ENCODE measurements at regions not wholly inside any gene's neighbourhood (a gene's known extent, or its start where the extent isn't known, plus 50 kb on each side); places are given as distances from the start of the nearest gene placed in this dataset.

GRCh38 chr2:219969508-219969907 is 342.1 kb downstream of the SLC4A3 start:
- Histone ChIP-seq H3K27ac (ENCODE audit: low read depth, low read length) (peak overlapping the region; percentile 20), H4K20me1 (ENCODE audit: insufficient read depth, low read length) (no peaks in the 10 kb centered on the region), H3K9ac (ENCODE audit: low read length) (no peak overlapping the region), H3K4me2 (ENCODE audit: low read length) (no peak overlapping the region), H3K36me3 (ENCODE audit: insufficient read depth, low read length) (no peaks in the 10 kb centered on the region), H3K27me3 (ENCODE audit: insufficient read depth, low read length) (no peaks in the 10 kb centered on the region), H3K79me2 (ENCODE audit: insufficient read depth, low read length) (no peaks in the 10 kb centered on the region), H2AFZ (ENCODE audit: low read depth, low read length) (no peak overlapping the region), H3K4me1 (ENCODE audit: insufficient read depth, low read length) (peaks cover 7% of the 10 kb centered on the region), H3K4me3 (ENCODE audit: insufficient read depth, low read depth, low read length) (no peak overlapping the region), H3K9me3 (ENCODE audit: insufficient read depth, low read depth, low read length) (no peaks in the 10 kb centered on the region)
- no peak overlapping the region for H3K27ac Mint-ChIP-seq (ENCODE audit: unreplicated experiment)
- FAIRE-seq (peak; percentile 83), DNase-seq (ENCODE audit: low read depth) (peak; percentile 91)
- peaks cover 6% of the 10 kb centered on the region for H3K4me1 Mint-ChIP-seq (ENCODE audit: low read depth, unreplicated experiment)
- no peaks in the 10 kb centered on the region for H3K36me3 Mint-ChIP-seq (ENCODE audit: low read depth, unreplicated experiment)
- TF ChIP-seq EZH2 (IDR thresholded peaks at IDR 0.05; ENCODE audit: insufficient read depth, low read length) (no peak), CTCF (IDR thresholded peaks at IDR 0.05; ENCODE audit: insufficient read depth, low read depth, low read length) (no peak)
- peaks cover 4% of the 10 kb centered on the region for H3K9me3 Mint-ChIP-seq (ENCODE audit: unreplicated experiment)
- no peak overlapping the region for H3K4me3 Mint-ChIP-seq (ENCODE audit: unreplicated experiment)
- H3K27me3 Mint-ChIP-seq (ENCODE audit: low read depth, unreplicated experiment) = peaks cover 4% of the 10 kb centered on the region

GRCh38 chr2:219973136-219973535 is 345.7 kb downstream of the SLC4A3 start:
- H3K4me1 Mint-ChIP-seq (ENCODE audit: low read depth, unreplicated experiment) = peaks cover 6% of the 10 kb centered on the region
- FAIRE-seq = no peak

More at GRCh38 chr2:219973136-219973535, 345.7 kb downstream of the SLC4A3 start:
- Histone ChIP-seq H3K27ac (ENCODE audit: low read depth, low read length) (no peak overlapping the region), H3K4me2 (ENCODE audit: low read length) (no peak overlapping the region), H3K27me3 (ENCODE audit: insufficient read depth, low read length) (no peaks in the 10 kb centered on the region), H3K9ac (ENCODE audit: low read length) (no peak overlapping the region), H3K79me2 (ENCODE audit: insufficient read depth, low read length) (no peaks in the 10 kb centered on the region), H3K4me1 (ENCODE audit: insufficient read depth, low read length) (peaks cover 7% of the 10 kb centered on the region), H3K36me3 (ENCODE audit: insufficient read depth, low read length) (no peaks in the 10 kb centered on the region), H3K9me3 (ENCODE audit: insufficient read depth, low read depth, low read length) (no peaks in the 10 kb centered on the region), H4K20me1 (ENCODE audit: insufficient read depth, low read length) (no peaks in the 10 kb centered on the region), H2AFZ (ENCODE audit: low read depth, low read length) (no peak overlapping the region), H3K4me3 (ENCODE audit: insufficient read depth, low read depth, low read length) (no peak overlapping the region)
- TF ChIP-seq EZH2 (IDR thresholded peaks at IDR 0.05; ENCODE audit: insufficient read depth, low read length) (no peak), CTCF (IDR thresholded peaks at IDR 0.05; ENCODE audit: insufficient read depth, low read depth, low read length) (no peak)
- Mint-ChIP-seq H3K27ac (ENCODE audit: unreplicated experiment) (no peak overlapping the region), H3K27me3 (ENCODE audit: low read depth, unreplicated experiment) (peaks cover 4% of the 10 kb centered on the region), H3K36me3 (ENCODE audit: low read depth, unreplicated experiment) (no peaks in the 10 kb centered on the region), H3K9me3 (ENCODE audit: unreplicated experiment) (peaks cover 5% of the 10 kb centered on the region), H3K4me3 (ENCODE audit: unreplicated experiment) (no peak overlapping the region)
- peak; percentile 74 for DNase-seq (ENCODE audit: low read depth)
